ENCODE measurements at regions not wholly inside any gene's neighbourhood (a gene's known extent, or its start where the extent isn't known, plus 50 kb on each side); places are given as distances from the start of the nearest gene placed in this dataset.

DNA sequence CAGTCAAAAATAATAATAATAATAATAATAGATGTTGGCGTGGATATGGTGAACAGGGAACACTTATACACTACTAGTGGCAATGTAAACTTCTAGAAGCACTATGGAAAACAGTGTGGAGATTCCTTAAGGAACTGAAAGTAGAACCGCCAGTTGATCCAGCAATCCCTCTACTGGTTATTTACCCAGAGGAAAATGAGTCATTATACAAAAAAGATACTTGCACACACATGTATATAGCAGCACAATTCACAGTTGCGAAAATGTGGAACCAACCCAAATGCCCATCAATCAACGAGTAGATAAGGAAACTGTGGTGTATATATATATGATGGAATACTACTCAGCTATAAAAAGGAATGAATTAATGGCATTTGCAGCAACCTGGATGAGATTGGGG, 176.0 kb downstream of the PLPP3 start:
- ATAC-seq (no peak), DNase-seq (no peak)
- no peaks in the 10 kb centered on the region for H3K27me3 ChIP-seq (ENCODE audit: control insufficient read depth, insufficient read depth, low read length)
- Mint-ChIP-seq H3K27ac (no peak overlapping the region), H3K9me3 (no peaks in the 10 kb centered on the region), H3K36me3 (no peaks in the 10 kb centered on the region), H3K4me1 (no peaks in the 10 kb centered on the region), H3K27me3 (ENCODE audit: low read depth in 2 of 2) (peaks cover 4 to 7% of the 10 kb centered on the region in 2 donors), H3K4me3 (no peak overlapping the region)
- intact Hi-C loops (cut with micrococcal nuclease), result no loop called here
- H3K9me3 ChIP-seq (ENCODE audit: control insufficient read depth, insufficient read depth, low read length), result no peaks in the 10 kb centered on the region
- H3K27ac ChIP-seq (ENCODE audit: low read length), result no peak overlapping the region
- H3K36me3 ChIP-seq (ENCODE audit: control insufficient read depth, insufficient read depth, low read length), result no peaks in the 10 kb centered on the region
- H3K4me1 ChIP-seq (ENCODE audit: control insufficient read depth, insufficient read depth, low read length), result no peaks in the 10 kb centered on the region
- WGBS (ENCODE audit: insufficient coverage), result 84% methylated on average over 2 of the region's 4 CpGs
- H3K4me3 ChIP-seq (ENCODE audit: low read length), result no peak overlapping the region
- TF ChIP-seq, protein P1, sequence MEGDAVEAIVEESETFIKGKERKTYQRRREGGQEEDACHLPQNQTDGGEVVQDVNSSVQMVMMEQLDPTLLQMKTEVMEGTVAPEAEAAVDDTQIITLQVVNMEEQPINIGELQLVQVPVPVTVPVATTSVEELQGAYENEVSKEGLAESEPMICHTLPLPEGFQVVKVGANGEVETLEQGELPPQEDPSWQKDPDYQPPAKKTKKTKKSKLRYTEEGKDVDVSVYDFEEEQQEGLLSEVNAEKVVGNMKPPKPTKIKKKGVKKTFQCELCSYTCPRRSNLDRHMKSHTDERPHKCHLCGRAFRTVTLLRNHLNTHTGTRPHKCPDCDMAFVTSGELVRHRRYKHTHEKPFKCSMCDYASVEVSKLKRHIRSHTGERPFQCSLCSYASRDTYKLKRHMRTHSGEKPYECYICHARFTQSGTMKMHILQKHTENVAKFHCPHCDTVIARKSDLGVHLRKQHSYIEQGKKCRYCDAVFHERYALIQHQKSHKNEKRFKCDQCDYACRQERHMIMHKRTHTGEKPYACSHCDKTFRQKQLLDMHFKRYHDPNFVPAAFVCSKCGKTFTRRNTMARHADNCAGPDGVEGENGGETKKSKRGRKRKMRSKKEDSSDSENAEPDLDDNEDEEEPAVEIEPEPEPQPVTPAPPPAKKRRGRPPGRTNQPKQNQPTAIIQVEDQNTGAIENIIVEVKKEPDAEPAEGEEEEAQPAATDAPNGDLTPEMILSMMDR (IDR thresholded peaks at IDR 0.05), result no peak

DNA sequence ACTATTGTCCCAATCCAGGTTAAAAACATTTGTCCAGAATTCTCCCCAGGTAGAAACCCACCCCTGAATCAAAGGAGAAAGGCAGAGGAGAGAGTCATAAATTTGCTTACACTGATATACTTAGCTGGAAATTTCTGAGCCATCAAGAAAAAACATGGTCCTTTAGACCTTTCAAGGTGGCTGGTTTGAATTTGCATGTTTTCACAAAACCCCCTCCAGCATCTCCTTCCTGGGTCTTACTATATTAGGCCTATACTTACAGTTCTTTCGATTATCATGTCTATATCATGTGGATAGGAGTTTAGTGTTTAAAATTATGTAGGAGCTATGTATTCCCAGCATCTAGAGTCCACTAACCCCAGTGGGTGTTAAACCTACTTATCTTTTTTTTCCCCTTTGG, 178.2 kb downstream of the PLPP3 start:
- Histone ChIP-seq H3K4me1 (ENCODE audit: control insufficient read depth, insufficient read depth, low read length) (no peaks in the 10 kb centered on the region), H3K27me3 (ENCODE audit: control insufficient read depth, insufficient read depth, low read length) (peaks cover 3% of the 10 kb centered on the region), H3K36me3 (ENCODE audit: control insufficient read depth, insufficient read depth, low read length) (no peaks in the 10 kb centered on the region), H3K4me3 (ENCODE audit: low read length) (no peak overlapping the region), H3K27ac (ENCODE audit: low read length) (no peak overlapping the region), H3K9me3 (ENCODE audit: control insufficient read depth, insufficient read depth, low read length) (no peaks in the 10 kb centered on the region)
- intact Hi-C loops (cut with micrococcal nuclease), result no loop called here
- ATAC-seq, result no peak
- Mint-ChIP-seq H3K4me3 (no peak overlapping the region), H3K36me3 (no peaks in the 10 kb centered on the region), H3K4me1 (no peaks in the 10 kb centered on the region), H3K9me3 (peaks cover 0 to 2% of the 10 kb centered on the region in 2 donors), H3K27ac (no peak overlapping the region), H3K27me3 (ENCODE audit: low read depth in 2 of 2) (peaks cover 2 to 7% of the 10 kb centered on the region in 2 donors)
- no peak for DNase-seq
- TF ChIP-seq, protein P1 (IDR thresholded peaks at IDR 0.05), result no peak
- no CpG with 5 or more reads among the region's 1 CpG for WGBS (ENCODE audit: insufficient coverage)

DNA sequence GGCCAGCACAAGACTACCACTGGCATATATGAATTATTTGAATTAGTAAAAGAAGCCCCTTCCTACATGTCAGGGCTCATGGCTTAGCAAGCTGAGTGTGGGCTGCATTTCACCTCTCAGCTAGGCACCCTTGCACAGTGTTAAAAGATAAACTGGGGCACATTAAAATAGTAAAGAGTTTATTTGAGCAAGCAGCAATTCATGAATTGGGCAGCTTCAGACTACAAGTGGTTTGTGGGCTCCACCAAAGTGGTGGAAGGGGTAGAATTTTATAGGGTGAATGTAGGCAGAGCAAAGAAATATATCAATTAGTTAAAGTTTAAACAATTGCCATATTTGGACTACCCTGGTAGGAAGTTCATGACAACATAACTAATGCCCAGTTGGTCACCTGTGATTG, 178.8 kb downstream of the PLPP3 start:
- intact Hi-C loops (cut with micrococcal nuclease), result no loop called here
- Mint-ChIP-seq H3K36me3 (no peaks in the 10 kb centered on the region), H3K9me3 (peaks cover 0 to 2% of the 10 kb centered on the region in 2 donors), H3K27ac (no peak overlapping the region), H3K27me3 (ENCODE audit: low read depth in 2 of 2) (peaks cover 2 to 7% of the 10 kb centered on the region in 2 donors), H3K4me1 (no peaks in the 10 kb centered on the region), H3K4me3 (no peak overlapping the region)
- Histone ChIP-seq H3K27me3 (ENCODE audit: control insufficient read depth, insufficient read depth, low read length) (peaks cover 3% of the 10 kb centered on the region), H3K4me1 (ENCODE audit: control insufficient read depth, insufficient read depth, low read length) (no peaks in the 10 kb centered on the region), H3K9me3 (ENCODE audit: control insufficient read depth, insufficient read depth, low read length) (no peaks in the 10 kb centered on the region), H3K27ac (ENCODE audit: low read length) (no peak overlapping the region), H3K4me3 (ENCODE audit: low read length) (no peak overlapping the region), H3K36me3 (ENCODE audit: control insufficient read depth, insufficient read depth, low read length) (no peaks in the 10 kb centered on the region)
- no peak for ATAC-seq
- TF ChIP-seq, protein P1 (IDR thresholded peaks at IDR 0.05), result no peak
- no peak for DNase-seq

DNA sequence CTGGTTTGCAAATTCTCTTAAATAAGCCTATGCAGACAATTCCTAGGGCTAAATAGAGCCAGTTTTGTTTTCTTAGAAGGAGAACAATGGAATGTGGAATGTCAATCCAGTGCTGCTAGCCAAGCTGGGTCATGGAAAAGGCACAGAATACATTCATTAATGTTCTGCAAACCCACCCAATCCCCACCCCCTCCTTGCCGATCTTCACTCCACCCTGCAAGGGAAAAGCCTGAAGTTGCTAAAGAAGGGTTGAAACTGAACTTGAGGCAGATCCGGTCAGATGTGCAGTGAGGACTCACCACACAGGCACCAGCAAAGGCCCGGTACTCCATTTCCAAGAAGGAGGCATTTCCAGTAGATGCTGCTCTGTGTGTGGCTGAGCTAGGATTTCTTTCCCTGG, 179.6 kb downstream of the PLPP3 start:
- DNase-seq (no peak), ATAC-seq (no peak)
- TF ChIP-seq, protein P1 (IDR thresholded peaks at IDR 0.05), result no peak
- H3K27ac ChIP-seq (ENCODE audit: low read length), result no peak overlapping the region
- H3K9me3 ChIP-seq (ENCODE audit: control insufficient read depth, insufficient read depth, low read length), result no peaks in the 10 kb centered on the region
- H3K4me3 ChIP-seq (ENCODE audit: low read length), result no peak overlapping the region
- H3K27ac Mint-ChIP-seq, result no peak overlapping the region
- H3K36me3 Mint-ChIP-seq, result no peaks in the 10 kb centered on the region
- WGBS (ENCODE audit: insufficient coverage), result 92% methylated on average over 3 of the region's 3 CpGs
- no peaks in the 10 kb centered on the region for H3K36me3 ChIP-seq (ENCODE audit: control insufficient read depth, insufficient read depth, low read length)
- peaks cover 2 to 4% of the 10 kb centered on the region in 2 donors for H3K27me3 Mint-ChIP-seq (ENCODE audit: low read depth in 2 of 2)
- peaks cover 0 to 2% of the 10 kb centered on the region in 2 donors for H3K9me3 Mint-ChIP-seq
- intact Hi-C loops (cut with micrococcal nuclease), result no loop called here
- H3K4me3 Mint-ChIP-seq, result no peak overlapping the region
- no peaks in the 10 kb centered on the region for H3K4me1 Mint-ChIP-seq
- peaks cover 3% of the 10 kb centered on the region for H3K27me3 ChIP-seq (ENCODE audit: control insufficient read depth, insufficient read depth, low read length)
- no peaks in the 10 kb centered on the region for H3K4me1 ChIP-seq (ENCODE audit: control insufficient read depth, insufficient read depth, low read length)
